HG03378 (cell line): ENCODE measurements at regions not wholly inside any gene's neighbourhood (a gene's known extent, or its start where the extent isn't known, plus 50 kb on each side); places are given as distances from the start of the nearest gene placed in this dataset.
"Not testable (repeated sequence)": the region's sequence is repeated elsewhere in the genome, so short reads cannot be mapped to it uniquely, and the experiment has no call there.

Experiments
- ATAC-seq: cut with Tn5 transposase; IDR thresholded peaks from one replicate; pipeline ENCODE4 v1.9.1; 2021; ENCODE audit warnings: mild to moderate bottlenecking, moderate library complexity; ENCODE audit not compliant: unreplicated experiment

DNA sequence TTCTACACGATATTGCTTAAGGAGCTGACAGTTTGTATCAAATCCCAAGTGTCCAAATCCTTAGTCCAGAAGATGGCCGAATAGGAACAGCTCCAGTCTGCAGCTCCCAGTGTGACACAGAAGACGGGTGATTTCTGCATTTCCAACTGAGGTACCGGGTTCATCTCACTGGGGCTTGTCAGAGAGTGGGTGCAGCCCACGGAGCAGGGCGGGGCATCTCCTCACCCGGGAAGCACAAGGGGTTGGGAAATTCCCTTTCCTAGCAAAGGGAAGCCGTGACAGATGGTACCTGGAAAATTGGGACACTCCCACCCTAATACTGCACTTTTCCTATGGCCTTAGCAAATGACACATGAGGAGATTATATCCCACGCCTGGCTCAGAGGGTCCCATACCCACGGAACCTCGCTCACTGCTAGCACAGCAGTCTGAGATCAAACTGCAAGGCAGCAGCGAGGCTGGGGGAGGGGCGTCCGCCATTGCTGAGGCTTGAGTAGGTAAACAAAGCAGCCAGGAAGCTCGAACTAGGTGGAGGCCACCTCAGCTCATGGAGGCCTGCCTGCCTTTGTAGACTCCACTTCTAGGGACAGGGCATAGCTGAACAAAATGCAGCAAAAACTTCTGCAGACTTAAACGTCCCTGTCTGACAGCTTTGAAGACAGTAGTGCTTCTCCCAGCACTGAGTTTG, 162.3 kb upstream of the MAP2 start:
- ATAC-seq: not testable (repeated sequence)

DNA sequence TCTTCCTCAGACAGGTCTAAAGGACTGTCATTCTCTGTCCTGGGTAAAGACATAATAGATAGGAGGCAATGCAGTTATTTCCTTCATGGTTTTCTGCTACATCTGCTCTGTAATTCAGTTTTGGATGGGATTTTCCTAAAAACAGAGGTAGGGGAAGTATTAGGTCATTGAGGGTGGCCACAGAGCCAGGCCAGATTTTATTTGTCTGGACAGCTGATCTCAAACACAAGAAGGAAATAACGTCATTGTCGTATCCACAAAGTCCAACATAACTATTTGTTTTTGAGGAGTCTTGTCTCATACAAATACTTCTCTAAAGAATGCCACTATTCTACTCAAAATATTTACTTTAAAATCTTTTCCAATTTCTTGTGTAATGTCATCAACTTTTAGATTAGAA, 154.8 kb upstream of the MAP2 start:
- ATAC-seq: no peak

DNA sequence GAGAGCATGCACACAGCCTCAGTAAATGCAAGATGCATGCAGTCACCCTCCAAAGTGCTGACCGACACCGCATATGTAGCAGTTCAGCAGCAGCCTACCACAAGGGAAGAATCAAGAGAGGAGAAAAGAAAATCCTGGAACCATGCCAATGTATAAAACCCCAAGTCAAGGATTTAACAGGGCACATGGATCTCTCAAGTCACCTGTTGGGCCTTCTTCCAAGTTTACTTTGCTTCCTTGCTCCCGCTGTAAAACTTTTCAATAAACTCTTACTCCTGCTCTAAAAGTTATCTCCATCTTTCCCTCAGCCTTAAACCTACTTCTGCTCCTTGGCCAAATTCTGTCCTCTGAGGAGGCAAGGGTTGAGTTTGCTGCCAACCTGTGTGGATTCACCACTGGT, 147.8 kb upstream of the MAP2 start:
- no peak for ATAC-seq

DNA sequence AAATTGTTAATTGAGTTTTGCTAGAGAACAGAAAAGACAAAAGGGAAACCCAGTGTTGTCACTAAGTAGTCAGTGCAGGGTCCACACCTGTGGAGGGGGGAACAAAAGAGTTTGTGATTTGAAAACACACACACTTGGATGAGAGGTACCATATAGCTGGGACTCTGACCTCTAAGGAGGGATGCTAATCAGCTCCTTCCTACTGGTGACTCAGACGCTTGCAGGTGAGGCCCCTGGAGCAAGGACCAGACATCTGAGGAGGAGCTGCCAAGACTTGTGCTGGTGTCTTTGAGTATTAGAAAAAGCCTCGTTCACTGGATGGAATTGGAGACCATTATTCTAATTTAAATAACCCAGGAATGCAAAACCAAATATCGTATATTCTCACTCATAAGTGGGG, 146.4 kb upstream of the MAP2 start:
- ATAC-seq: no peak

DNA sequence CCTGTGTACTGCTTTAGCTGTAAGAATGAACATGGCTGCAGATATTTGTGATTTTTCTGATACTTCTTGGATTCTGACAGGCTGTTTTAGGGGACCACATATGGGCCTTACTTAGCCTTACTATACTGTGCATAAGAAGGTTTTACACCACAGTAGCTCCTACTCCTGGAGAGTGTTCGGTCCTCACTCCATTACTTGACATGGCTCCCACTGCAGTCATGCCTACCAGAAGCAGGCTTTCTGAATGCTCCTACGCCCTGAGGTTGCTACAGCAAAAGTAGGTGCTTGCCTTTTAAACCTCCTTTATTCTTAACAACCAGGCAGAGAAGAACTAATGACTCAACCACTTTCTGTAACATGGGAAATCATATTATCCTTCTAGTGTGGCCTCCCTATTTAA, 125.2 kb upstream of the MAP2 start:
- no peak for ATAC-seq

GRCh38 chr2:209299478-209299877, 124.4 kb upstream of the MAP2 start:
- not testable (repeated sequence) for ATAC-seq

GRCh38 chr2:209300766-209301165, 123.1 kb upstream of the MAP2 start:
- not testable (repeated sequence) for ATAC-seq

GRCh38 chr2:209305026-209305425, 118.8 kb upstream of the MAP2 start:
- ATAC-seq: no peak

DNA sequence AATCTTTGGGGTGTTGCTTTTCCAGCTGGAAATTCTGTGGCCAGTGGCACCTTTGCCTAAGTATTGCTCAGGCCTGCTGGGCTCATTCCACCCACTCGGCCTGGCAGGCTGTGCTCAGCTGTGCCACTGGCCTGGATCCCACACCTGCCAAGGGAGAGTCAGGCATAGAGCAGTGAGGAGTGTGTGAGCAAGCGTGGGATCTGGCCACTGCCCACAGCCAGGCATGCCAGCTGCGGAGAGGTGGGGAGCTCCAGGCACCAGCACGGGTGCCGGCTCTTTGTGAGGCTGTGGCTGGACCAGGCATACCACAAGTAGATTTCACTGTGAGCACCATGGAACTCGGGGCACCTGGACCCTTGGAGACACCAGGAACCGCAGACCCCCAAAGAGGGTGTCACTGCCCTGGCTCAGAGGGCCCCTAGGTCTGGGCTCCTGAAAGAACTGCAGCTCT, 118.1 kb upstream of the MAP2 start:
- no peak for ATAC-seq

DNA sequence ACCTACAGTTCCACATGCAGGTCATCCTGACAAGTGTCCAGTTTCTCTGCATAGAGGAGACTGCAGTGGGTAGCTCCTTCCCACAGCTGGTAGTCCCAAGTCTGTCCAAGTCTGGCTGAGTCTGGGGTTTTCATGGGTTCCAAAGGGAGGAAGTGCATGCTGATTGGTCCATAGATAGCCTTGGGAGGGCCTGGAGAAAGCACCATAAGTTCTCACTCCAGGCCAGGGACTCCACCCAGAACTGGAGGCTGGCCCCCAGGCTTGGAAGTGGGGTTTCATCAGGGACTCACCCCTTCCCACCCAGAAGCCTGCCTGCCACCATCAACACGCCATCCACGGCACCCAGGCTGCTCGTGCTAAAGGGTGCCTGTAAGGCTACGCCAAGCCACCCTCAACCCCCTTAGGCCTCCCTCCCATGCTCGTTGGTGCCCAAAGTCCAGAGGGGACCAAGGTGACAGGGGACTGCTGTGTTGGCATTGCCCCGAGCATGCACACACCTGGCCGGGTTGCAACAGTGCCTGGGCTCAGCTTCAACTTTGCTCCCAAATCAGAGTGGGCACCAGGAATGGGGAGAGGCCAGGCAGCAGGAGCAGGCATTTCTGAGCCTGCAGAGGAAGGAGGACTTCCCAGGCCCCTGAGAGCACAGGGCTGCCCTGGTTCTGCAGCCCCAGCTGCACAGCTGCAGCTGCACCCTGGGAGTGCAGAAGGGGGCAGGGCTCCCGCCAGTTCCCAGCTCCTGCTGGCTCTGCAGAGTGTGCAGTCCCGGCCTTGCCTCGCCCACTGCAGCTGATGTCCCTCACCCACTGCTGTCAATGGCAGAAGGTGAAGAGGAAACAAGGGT, 116.5 kb upstream of the MAP2 start:
- ATAC-seq: no peak

DNA sequence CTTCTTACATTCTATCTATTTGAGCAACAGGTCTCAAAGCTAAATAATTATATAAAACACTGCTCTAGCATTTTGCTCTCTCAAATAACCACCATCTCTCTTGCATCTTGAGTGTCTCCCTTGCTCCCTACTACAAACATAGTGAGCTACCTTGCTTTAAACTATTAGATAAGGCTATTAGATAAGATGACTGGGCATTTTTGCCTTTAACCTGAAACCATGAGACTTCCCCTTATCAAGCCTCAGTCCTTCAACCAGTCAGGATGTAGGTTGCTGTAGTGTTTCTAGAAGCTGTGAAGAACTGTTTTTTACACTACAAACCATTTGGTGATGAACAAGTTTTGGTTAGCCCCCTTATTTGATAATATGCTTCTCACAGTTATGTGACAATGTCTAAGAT, 115.4 kb upstream of the MAP2 start:
- no peak for ATAC-seq

- no peak for ATAC-seq
Measured at GRCh38 chr2:209311948-209312347, 111.9 kb upstream of the MAP2 start.

GRCh38 chr2:209312450-209312849, 111.4 kb upstream of the MAP2 start:
- not testable (repeated sequence) for ATAC-seq

DNA sequence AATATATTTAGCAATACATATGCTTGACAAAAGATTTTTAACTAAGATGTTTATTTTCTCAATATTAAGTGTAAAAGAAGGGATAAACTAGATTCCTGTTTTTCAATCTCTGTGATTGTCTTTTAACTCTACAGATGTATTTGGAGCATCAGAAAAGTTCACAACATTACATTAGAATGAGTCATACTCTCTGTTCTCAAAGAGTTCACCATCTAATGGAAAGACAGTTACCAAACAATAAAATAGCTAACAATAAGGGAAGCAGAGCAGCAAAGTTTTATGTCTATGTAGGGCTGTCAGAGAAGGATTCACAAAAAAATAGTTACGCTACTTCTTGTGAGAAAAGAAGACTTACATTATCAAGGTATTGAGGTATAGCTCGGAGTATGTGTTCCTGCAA, 109.2 kb upstream of the MAP2 start:
- no peak for ATAC-seq

GRCh38 chr2:209316141-209316540, 107.7 kb upstream of the MAP2 start:
- no peak for ATAC-seq

DNA sequence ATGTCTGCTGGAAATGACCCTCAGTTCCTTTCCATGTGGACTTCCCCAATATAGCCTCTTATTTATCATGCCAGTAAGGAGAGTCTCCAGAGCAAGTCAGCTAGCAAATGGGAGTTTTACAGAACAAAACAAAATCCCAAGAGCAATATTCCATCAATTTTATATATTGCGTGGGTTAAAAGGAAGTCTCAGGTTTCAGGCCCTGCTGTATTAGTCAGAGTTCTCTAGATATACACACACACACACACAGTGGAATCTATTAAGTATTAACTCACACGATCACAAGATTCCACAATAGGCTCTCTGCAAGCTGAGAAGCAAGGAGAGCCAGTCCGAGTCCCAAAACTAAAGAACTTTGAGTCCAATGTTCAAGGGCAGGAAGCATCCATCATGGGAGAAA, 102.8 kb upstream of the MAP2 start:
- ATAC-seq: no peak

- ATAC-seq: no peak
Measured at GRCh38 chr2:209321581-209321980, 102.3 kb upstream of the MAP2 start.

GRCh38 chr2:209322041-209322440, 101.8 kb upstream of the MAP2 start:
- ATAC-seq: no peak

DNA sequence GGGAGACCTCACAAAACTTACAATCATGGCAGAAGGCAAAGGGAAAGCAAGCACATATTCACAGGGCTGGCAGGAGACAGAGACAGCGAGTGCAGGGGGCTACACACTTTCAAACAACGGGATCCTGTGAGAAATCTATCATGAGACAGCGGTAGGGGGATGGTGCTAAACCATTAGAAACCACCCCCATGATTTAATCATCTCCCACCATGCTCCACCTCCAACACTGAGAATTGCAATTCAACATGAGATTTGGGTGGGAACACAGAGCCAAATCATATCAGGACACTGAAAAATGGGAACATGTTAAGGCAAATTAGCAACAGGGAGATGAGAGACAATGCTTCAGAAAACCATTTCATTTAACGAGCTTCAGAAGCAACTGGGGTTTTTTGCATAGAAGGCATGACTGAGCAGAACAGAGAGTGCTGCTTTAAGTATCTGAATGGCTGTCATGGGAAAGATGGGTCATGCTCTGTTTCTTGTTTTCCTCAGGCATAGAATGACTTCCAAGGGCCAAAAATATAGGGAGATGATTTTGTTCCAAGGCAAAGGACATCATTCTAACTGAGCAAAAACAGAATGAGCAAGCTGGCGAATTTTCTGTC, 100.8 kb upstream of the MAP2 start:
- no peak for ATAC-seq

- no peak for ATAC-seq
Measured at GRCh38 chr2:209323738-209324137, 100.1 kb upstream of the MAP2 start.

DNA sequence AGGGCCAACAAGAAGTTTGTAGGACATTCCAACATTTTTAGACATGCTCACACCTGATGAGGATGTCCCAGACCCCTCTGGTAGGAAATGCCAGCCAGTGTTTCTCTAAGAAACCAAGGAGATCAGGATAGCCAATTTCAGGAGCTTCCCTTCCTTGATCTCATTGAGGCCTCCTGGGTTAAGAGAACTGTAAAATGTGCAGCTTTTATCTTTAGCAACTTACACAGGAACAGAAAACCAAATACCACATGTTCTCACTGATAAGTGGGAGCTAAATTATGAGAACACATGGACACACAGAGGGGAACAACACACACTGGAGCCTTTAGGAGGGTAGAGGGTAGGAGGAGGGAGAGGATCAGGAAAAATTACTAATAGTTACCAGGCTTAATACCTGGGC, 99.6 kb upstream of the MAP2 start:
- ATAC-seq: no peak

GRCh38 chr2:209331291-209331844, 92.5 kb upstream of the MAP2 start:
- ATAC-seq: peak; percentile 48
